HAP-1 (cell line): ENCODE measurements at regions not wholly inside any gene's neighbourhood (a gene's known extent, or its start where the extent isn't known, plus 50 kb on each side); places are given as distances from the start of the nearest gene placed in this dataset.
"Not testable (repeated sequence)": the region's sequence is repeated elsewhere in the genome, so short reads cannot be mapped to it uniquely, and the experiment has no call there.

Source experiments
- DNase-seq, 2 experiments: peaks; one replicate each; pipeline ENCODE4 v3.0.0-alpha.2; 2016 to 2020; ENCODE audit warnings: low spot score in 2 of 2
- H3K27me3 ChIP-seq: fragments of 250-450 bp; sonication (Bioruptor Pico); 2 replicates; pipeline ENCODE4 v1.5.1; 2020; ENCODE audit warnings: low read depth, mild to moderate bottlenecking, moderate library complexity
- H3K36me3 ChIP-seq: fragments of 250-450 bp; sonication (Bioruptor Pico); replicated peaks from 2 replicates; pipeline ENCODE4 v1.5.1; 2020; ENCODE audit warnings: mild to moderate bottlenecking
- H3K4me1 ChIP-seq: fragments of 250-450 bp; sonication (Bioruptor Pico); 2 replicates; pipeline ENCODE4 v1.5.1; 2020; ENCODE audit warnings: mild to moderate bottlenecking
- H3K4me3 ChIP-seq: fragments of 250-450 bp; sonication (Bioruptor Pico); 2 replicates; pipeline ENCODE4 v1.5.1; 2020; ENCODE audit warnings: mild to moderate bottlenecking, moderate library complexity
- H3K9me3 ChIP-seq: fragments of 250-450 bp; sonication (Bioruptor Pico); 2 replicates; pipeline ENCODE4 v1.5.1; 2020; ENCODE audit warnings: mild to moderate bottlenecking, moderate library complexity
- in situ Hi-C: fragments of 300-500 bp; cut with MboI; formaldehyde crosslinking; loops from 3 replicates; pipeline ENCODE4 v1.14.3; 2020; ENCODE audit warnings: low sequenced_read_pairs, inconsistent platforms, mixed read lengths

GRCh38 chr7:145812218-145812617 lies 304.4 kb upstream of the CNTNAP2 start:
- Histone ChIP-seq H3K9me3 (no peaks in the 10 kb centered on the region), H3K27me3 (no peaks in the 10 kb centered on the region), H3K4me3 (no peak overlapping the region), H3K36me3 (no peaks in the 10 kb centered on the region), H3K4me1 (no peaks in the 10 kb centered on the region)
- no peak for DNase-seq
- in situ Hi-C loops, result no loop called here

- DNase-seq, H3K4me1 ChIP-seq, H3K9me3 ChIP-seq, H3K27me3 ChIP-seq, H3K36me3 ChIP-seq, in situ Hi-C loops, H3K4me3 ChIP-seq: not testable (repeated sequence)
These were observed 311.1 kb upstream of the CNTNAP2 start for GRCh38 chr7:145805496-145805895.

GRCh38 chr7:145797507-145797906 lies 319.1 kb upstream of the CNTNAP2 start:
- H3K4me3 ChIP-seq, result no peak overlapping the region
- no peaks in the 10 kb centered on the region for H3K4me1 ChIP-seq
- H3K9me3 ChIP-seq, result no peaks in the 10 kb centered on the region; the same call in 1 of the 2 replicates
- no peaks in the 10 kb centered on the region for H3K36me3 ChIP-seq
- no peaks in the 10 kb centered on the region for H3K27me3 ChIP-seq
- no peak for DNase-seq
- in situ Hi-C loops, result no loop called here

GRCh38 chr7:145795132-145795531 lies 321.5 kb upstream of the CNTNAP2 start:
- no peaks in the 10 kb centered on the region; the same call in 1 of the 2 replicates for H3K9me3 ChIP-seq
- no peak overlapping the region for H3K4me3 ChIP-seq
- no peaks in the 10 kb centered on the region for H3K36me3 ChIP-seq
- H3K27me3 ChIP-seq, result no peaks in the 10 kb centered on the region
- in situ Hi-C loops, result no loop called here
- no peak for DNase-seq
- no peaks in the 10 kb centered on the region for H3K4me1 ChIP-seq

- no peaks in the 10 kb centered on the region for H3K36me3 ChIP-seq
- DNase-seq, result no peak
- H3K4me1 ChIP-seq, result no peaks in the 10 kb centered on the region
- in situ Hi-C loops, result no loop called here
- H3K4me3 ChIP-seq, result no peak overlapping the region
- H3K9me3 ChIP-seq, result no peaks in the 10 kb centered on the region
- no peaks in the 10 kb centered on the region for H3K27me3 ChIP-seq
These were observed 331.5 kb upstream of the CNTNAP2 start for GRCh38 chr7:145784809-145785780.

- H3K27me3 ChIP-seq, H3K4me1 ChIP-seq, in situ Hi-C loops, H3K9me3 ChIP-seq, H3K4me3 ChIP-seq, H3K36me3 ChIP-seq, DNase-seq: not testable (repeated sequence)
These were observed 335.2 kb upstream of the CNTNAP2 start for GRCh38 chr7:145781388-145781787.

GRCh38 chr7:145779140-145779539 lies 337.5 kb upstream of the CNTNAP2 start:
- Histone ChIP-seq H3K4me1 (no peaks in the 10 kb centered on the region), H3K9me3 (no peaks in the 10 kb centered on the region), H3K36me3 (no peaks in the 10 kb centered on the region), H3K27me3 (no peaks in the 10 kb centered on the region), H3K4me3 (no peak overlapping the region)
- in situ Hi-C loops, result no loop called here
- no peak for DNase-seq

GRCh38 chr7:145774777-145775176 lies 341.8 kb upstream of the CNTNAP2 start:
- Histone ChIP-seq H3K9me3 (no peaks in the 10 kb centered on the region), H3K4me3 (no peak overlapping the region), H3K27me3 (no peaks in the 10 kb centered on the region), H3K36me3 (no peaks in the 10 kb centered on the region), H3K4me1 (no peaks in the 10 kb centered on the region)
- in situ Hi-C loops, result no loop called here
- no peak for DNase-seq

GRCh38 chr7:145753004-145753403 lies 363.6 kb upstream of the CNTNAP2 start:
- H3K36me3 ChIP-seq, result no peaks in the 10 kb centered on the region
- no peak overlapping the region for H3K4me3 ChIP-seq
- no peaks in the 10 kb centered on the region for H3K4me1 ChIP-seq
- H3K27me3 ChIP-seq, result no peaks in the 10 kb centered on the region
- in situ Hi-C loops, result no loop called here
- DNase-seq, result no peak
- no peaks in the 10 kb centered on the region for H3K9me3 ChIP-seq

- in situ Hi-C loops, result no loop called here
- DNase-seq, result no peak
- Histone ChIP-seq H3K4me3 (no peak overlapping the region), H3K36me3 (no peaks in the 10 kb centered on the region), H3K4me1 (no peaks in the 10 kb centered on the region), H3K9me3 (no peaks in the 10 kb centered on the region), H3K27me3 (no peaks in the 10 kb centered on the region)
These were observed 379.0 kb upstream of the CNTNAP2 start for GRCh38 chr7:145737617-145738016.

GRCh38 chr7:145735061-145735460 lies 381.5 kb upstream of the CNTNAP2 start:
- in situ Hi-C loops, result no loop called here
- DNase-seq, result no peak
- H3K4me3 ChIP-seq, result no peak overlapping the region
- no peaks in the 10 kb centered on the region for H3K9me3 ChIP-seq
- no peaks in the 10 kb centered on the region for H3K36me3 ChIP-seq
- no peaks in the 10 kb centered on the region for H3K27me3 ChIP-seq
- no peaks in the 10 kb centered on the region for H3K4me1 ChIP-seq

- Histone ChIP-seq H3K9me3 (no peaks in the 10 kb centered on the region), H3K36me3 (no peaks in the 10 kb centered on the region), H3K27me3 (no peaks in the 10 kb centered on the region), H3K4me1 (no peaks in the 10 kb centered on the region), H3K4me3 (no peak overlapping the region)
- in situ Hi-C loops, result no loop called here
- no peak for DNase-seq
These were observed 384.1 kb upstream of the CNTNAP2 start for GRCh38 chr7:145732521-145732920.

GRCh38 chr7:145729691-145730090 lies 386.9 kb upstream of the CNTNAP2 start:
- no peaks in the 10 kb centered on the region for H3K9me3 ChIP-seq

GRCh38 chr7:145718129-145718528 lies 398.5 kb upstream of the CNTNAP2 start:
- DNase-seq, result no peak
- H3K4me1 ChIP-seq, result no peaks in the 10 kb centered on the region
- no peaks in the 10 kb centered on the region for H3K27me3 ChIP-seq
- in situ Hi-C loops, result no loop called here
- H3K36me3 ChIP-seq, result no peaks in the 10 kb centered on the region
- H3K4me3 ChIP-seq, result no peak overlapping the region
- H3K9me3 ChIP-seq, result no peaks in the 10 kb centered on the region

More at GRCh38 chr7:145729691-145730090, 386.9 kb upstream of the CNTNAP2 start:
- Histone ChIP-seq H3K36me3 (no peaks in the 10 kb centered on the region), H3K4me3 (no peak overlapping the region), H3K4me1 (no peaks in the 10 kb centered on the region), H3K27me3 (no peaks in the 10 kb centered on the region)
- in situ Hi-C loops, result no loop called here
- DNase-seq, result no peak
